Suprapubic skin (tissue), 4 donors: ENCODE measurements at regions not wholly inside any gene's neighbourhood (a gene's known extent, or its start where the extent isn't known, plus 50 kb on each side); places are given as distances from the start of the nearest gene placed in this dataset.
"Not testable (repeated sequence)": the region's sequence is repeated elsewhere in the genome, so short reads cannot be mapped to it uniquely, and the experiment has no call there.

Experiments
- DNase-seq, 2 donors: peaks; one replicate each; pipeline ENCODE4 v3.0.0-alpha.2; 2019; ENCODE audit warnings: low spot score in 2 of 2
- H3K27ac ChIP-seq: fragments of 200-600 bp; sonication (generic); one replicate; pipeline ENCODE4 v1.5.1; 2019
- H3K27me3 ChIP-seq: fragments of 200-600 bp; sonication (generic); one replicate; pipeline ENCODE4 v1.5.1; 2019
- H3K36me3 ChIP-seq: fragments of 200-600 bp; sonication (generic); one replicate; pipeline ENCODE4 v1.5.1; 2019
- H3K4me1 ChIP-seq: fragments of 200-600 bp; sonication (generic); one replicate; pipeline ENCODE4 v1.5.1; 2019
- H3K4me3 ChIP-seq: fragments of 200-600 bp; sonication (generic); one replicate; pipeline ENCODE4 v1.5.1; 2019; ENCODE audit warnings: mild to moderate bottlenecking
- H3K9me3 ChIP-seq: fragments of 200-600 bp; sonication (generic); one replicate; pipeline ENCODE4 v1.5.1; 2019
- CTCF ChIP-seq, 2 donors: fragments of 200-600 bp in 1 of 2; fragments of 450-650 bp in 1 of 2; sonication (generic) in 1 of 2; IDR thresholded peaks; one replicate each; pipeline ENCODE4 v1.5.1; 2016 to 2019; ENCODE audit warnings: antibody characterized with exemption in 2 of 2, mild to moderate bottlenecking in 1 of 2, moderate library complexity in 1 of 2
- EP300 ChIP-seq: sonication (generic); formaldehyde crosslinking; IDR thresholded peaks from one replicate; pipeline ENCODE4 v1.6.1; 2017; ENCODE audit warnings: antibody characterized with exemption
- POLR2A ChIP-seq, 2 donors: fragments of 450-650 bp; IDR thresholded peaks; one replicate each; pipeline ENCODE4 v1.6.1; 2017; ENCODE audit warnings: antibody characterized with exemption in 2 of 2, mild to moderate bottlenecking in 2 of 2, moderate library complexity in 2 of 2
- POLR2AphosphoS5 ChIP-seq, 3 donors: sonication (generic); formaldehyde crosslinking; IDR thresholded peaks; one replicate each; pipeline ENCODE4 v1.6.1; 2017; ENCODE audit warnings: antibody characterized with exemption in 3 of 3
- WGBS: methylation state at CpG from one replicate; pipeline ENCODE4 v1.1.5; 2018; 5-methylcytosine and 5-hydroxymethylcytosine counted together

- TF ChIP-seq POLR2AphosphoS5 (IDR thresholded peaks at IDR 0.05) = no peak
- no peak for TF ChIP-seq EP300
- TF ChIP-seq CTCF (IDR thresholded peaks at IDR 0.05) = no peak
- TF ChIP-seq POLR2A (IDR thresholded peaks at IDR 0.05) = no peak
- Histone ChIP-seq H3K4me1 (peaks cover 9% of the 10 kb centered on the region), H3K36me3 (no peaks in the 10 kb centered on the region), H3K27me3 (no peaks in the 10 kb centered on the region), H3K4me3 (no peak overlapping the region), H3K9me3 (no peaks in the 10 kb centered on the region), H3K27ac (no peak overlapping the region)
- 93% methylated on average over 4 of the region's 4 CpGs for WGBS
- DNase-seq = no peak
These were observed 77.9 kb downstream of the TSN start for GRCh38 chr2:121833358-121833723.

DNA sequence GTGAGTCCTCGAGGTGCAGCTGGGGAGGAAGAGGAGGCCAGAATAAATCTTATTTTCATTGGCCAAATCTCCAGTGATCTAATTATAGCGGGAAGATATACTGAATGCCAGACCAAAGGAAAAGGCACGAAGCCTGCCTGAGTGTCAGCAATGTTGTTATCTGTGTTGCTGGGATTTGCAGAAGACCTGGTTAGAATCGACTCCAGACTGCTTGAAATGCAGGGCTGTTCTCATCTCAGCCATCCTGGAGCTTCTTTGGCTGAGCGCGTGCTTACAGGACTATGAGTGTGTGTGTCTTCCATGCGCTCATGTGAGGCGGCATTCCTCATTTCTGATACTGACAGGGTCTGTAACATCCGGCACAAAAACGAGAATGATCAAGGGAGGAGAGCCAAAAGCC is 81.2 kb downstream of the TSN start:
- Histone ChIP-seq H3K36me3 (no peaks in the 10 kb centered on the region), H3K27me3 (no peaks in the 10 kb centered on the region), H3K4me3 (no peak overlapping the region), H3K4me1 (peaks cover 8% of the 10 kb centered on the region), H3K9me3 (no peaks in the 10 kb centered on the region), H3K27ac (no peak overlapping the region)
- TF ChIP-seq POLR2AphosphoS5 (IDR thresholded peaks at IDR 0.05) = no peak
- no peak for TF ChIP-seq EP300
- no peak for DNase-seq
- WGBS = 58% methylated on average over 10 of the region's 10 CpGs

DNA sequence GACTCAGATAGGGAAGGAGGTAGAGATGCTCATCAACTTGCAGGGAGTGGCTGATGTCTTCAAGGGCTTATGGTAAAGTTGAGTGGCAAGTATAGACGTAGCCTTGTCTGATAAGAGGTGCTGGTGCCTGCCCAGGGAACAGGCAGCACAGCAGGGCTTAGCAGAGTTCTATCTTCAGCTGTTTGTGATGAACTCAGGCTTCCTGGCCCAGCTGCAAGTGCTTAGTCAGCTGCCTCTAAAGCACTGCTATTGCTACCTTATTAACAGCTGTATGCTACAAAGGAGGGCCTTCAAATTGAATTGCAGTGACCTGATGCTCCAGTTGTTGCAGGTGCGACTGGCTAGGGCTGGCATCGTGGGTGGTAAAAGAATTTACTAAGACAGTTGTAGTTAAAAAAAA is 82.1 kb downstream of the TSN start:
- Histone ChIP-seq H3K4me1 (no peaks in the 10 kb centered on the region), H3K27me3 (no peaks in the 10 kb centered on the region), H3K4me3 (no peak overlapping the region), H3K9me3 (no peaks in the 10 kb centered on the region), H3K36me3 (no peaks in the 10 kb centered on the region), H3K27ac (no peak overlapping the region)
- WGBS = 44% methylated on average over 3 of the region's 3 CpGs
- TF ChIP-seq CTCF (IDR thresholded peaks at IDR 0.05) (no peak), EP300 (no peak), POLR2AphosphoS5 (IDR thresholded peaks at IDR 0.05) (no peak), POLR2A (IDR thresholded peaks at IDR 0.05) (no peak)
- DNase-seq = no peak

DNA sequence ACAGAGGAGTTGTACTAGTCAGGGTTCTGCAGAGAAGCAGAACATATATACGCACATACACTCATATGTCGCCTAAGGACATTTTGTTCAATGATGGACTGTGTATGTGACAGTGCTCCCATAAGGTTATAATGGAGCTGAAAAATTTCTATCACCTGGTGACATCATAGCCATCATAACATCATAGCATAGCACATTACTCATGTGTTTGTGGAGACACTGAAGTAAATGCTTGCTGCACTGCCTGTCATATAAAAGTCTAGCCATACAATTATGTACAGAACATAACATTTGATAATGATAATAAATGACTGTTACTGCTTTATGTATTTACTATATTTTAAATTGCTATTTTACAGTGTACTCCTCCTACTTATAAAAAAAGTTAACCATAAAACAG is 83.1 kb downstream of the TSN start:
- no peaks in the 10 kb centered on the region for H3K36me3 ChIP-seq
- H3K27me3 ChIP-seq = no peaks in the 10 kb centered on the region
- no peaks in the 10 kb centered on the region for H3K9me3 ChIP-seq
- no peak for DNase-seq
- WGBS = 94% methylated on average over 2 of the region's 2 CpGs
- H3K4me3 ChIP-seq = no peak overlapping the region
- TF ChIP-seq CTCF (IDR thresholded peaks at IDR 0.05) (no peak), EP300 (no peak), POLR2AphosphoS5 (IDR thresholded peaks at IDR 0.05) (no peak), POLR2A (IDR thresholded peaks at IDR 0.05) (no peak)
- H3K4me1 ChIP-seq = no peaks in the 10 kb centered on the region
- no peak overlapping the region for H3K27ac ChIP-seq

- H3K36me3 ChIP-seq = no peaks in the 10 kb centered on the region
- no peaks in the 10 kb centered on the region for H3K9me3 ChIP-seq
- WGBS = 95% methylated on average over 3 of the region's 3 CpGs
- H3K27ac ChIP-seq = no peak overlapping the region
- no peak overlapping the region for H3K4me3 ChIP-seq
- no peak for DNase-seq
- TF ChIP-seq POLR2AphosphoS5 (IDR thresholded peaks at IDR 0.05) = no peak
- no peak for TF ChIP-seq POLR2A (IDR thresholded peaks at IDR 0.05)
- TF ChIP-seq CTCF (IDR thresholded peaks at IDR 0.05) = no peak
- no peak for TF ChIP-seq EP300
- H3K27me3 ChIP-seq = no peaks in the 10 kb centered on the region
- H3K4me1 ChIP-seq = no peaks in the 10 kb centered on the region
These were observed 84.1 kb downstream of the TSN start for GRCh38 chr2:121839584-121839983.

DNA sequence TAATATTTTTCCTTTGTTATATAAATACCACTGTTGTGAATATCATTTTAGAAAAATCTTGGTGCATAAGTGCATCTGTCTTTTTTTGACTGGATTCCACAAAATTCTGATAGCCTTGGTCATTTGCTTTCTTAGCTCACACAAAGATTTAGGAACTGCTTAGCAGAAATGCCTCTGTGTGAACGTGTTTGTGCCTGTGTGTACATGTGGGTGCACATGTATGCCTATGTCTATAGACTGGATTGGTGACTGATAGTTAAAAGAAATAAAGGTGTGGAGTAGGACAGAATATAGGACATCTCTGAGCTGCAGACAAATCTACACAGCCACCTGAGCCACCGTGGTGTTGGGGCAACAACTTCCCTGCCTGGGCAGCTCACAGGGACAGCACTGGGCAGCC is 93.8 kb downstream of the TSN start:
- 35% methylated on average over 2 of the region's 2 CpGs for WGBS
- no peak for DNase-seq
- H3K36me3 ChIP-seq = no peaks in the 10 kb centered on the region
- H3K27me3 ChIP-seq = no peaks in the 10 kb centered on the region
- H3K4me3 ChIP-seq = no peak overlapping the region
- TF ChIP-seq POLR2AphosphoS5 (IDR thresholded peaks at IDR 0.05) = no peak
- TF ChIP-seq POLR2A (IDR thresholded peaks at IDR 0.05) = no peak
- no peak for TF ChIP-seq CTCF (IDR thresholded peaks at IDR 0.05)
- no peak for TF ChIP-seq EP300
- H3K4me1 ChIP-seq = no peaks in the 10 kb centered on the region
- no peaks in the 10 kb centered on the region for H3K9me3 ChIP-seq
- no peak overlapping the region for H3K27ac ChIP-seq

- H3K36me3 ChIP-seq, H3K9me3 ChIP-seq, H3K4me1 ChIP-seq, DNase-seq, H3K27me3 ChIP-seq, H3K27ac ChIP-seq, H3K4me3 ChIP-seq: not testable (repeated sequence)
- WGBS = 80% methylated on average over 1 of the region's 1 CpG
These were observed 97.7 kb downstream of the TSN start for GRCh38 chr2:121853149-121853548.
